ENCODE measurements at regions not wholly inside any gene's neighbourhood (a gene's known extent, or its start where the extent isn't known, plus 50 kb on each side); places are given as distances from the start of the nearest gene placed in this dataset.

- H3K4me3 ChIP-seq (replicated peaks in 1 of 2; ENCODE audit: low read depth in 2 of 2, low read length in 2 of 2): no peak overlapping the region
- TF ChIP-seq CTCF (IDR thresholded peaks at IDR 0.05; ENCODE audit: low read depth, low read length): no peak
- DNase-seq (ENCODE audit: low read depth in 2 of 2): peak in 1 of 2 donors; percentile 46
These were observed 250.2 kb upstream of the FGGY start for GRCh38 chr1:59046730-59047157.

- H3K4me3 ChIP-seq (replicated peaks in 1 of 2; ENCODE audit: low read depth in 2 of 2, low read length in 2 of 2): no peak overlapping the region
- DNase-seq (ENCODE audit: low read depth in 2 of 2): no peak
- no peak for TF ChIP-seq CTCF (IDR thresholded peaks at IDR 0.05; ENCODE audit: low read depth, low read length)
These were observed 245.9 kb upstream of the FGGY start for GRCh38 chr1:59051007-59051406.

GRCh38 chr1:59052166-59052590 is 244.7 kb upstream of the FGGY start:
- DNase-seq (ENCODE audit: low read depth in 2 of 2): no peak
- no peak overlapping the region for H3K4me3 ChIP-seq (replicated peaks in 1 of 2; ENCODE audit: low read depth in 2 of 2, low read length in 2 of 2)
- no peak for TF ChIP-seq CTCF (IDR thresholded peaks at IDR 0.05; ENCODE audit: low read depth, low read length)

- TF ChIP-seq CTCF (IDR thresholded peaks at IDR 0.05; ENCODE audit: low read depth, low read length): no peak
- H3K4me3 ChIP-seq (replicated peaks in 1 of 2; ENCODE audit: low read depth in 2 of 2, low read length in 2 of 2): no peak overlapping the region
- no peak for DNase-seq (ENCODE audit: low read depth in 2 of 2)
These were observed 242.7 kb upstream of the FGGY start for GRCh38 chr1:59054172-59054571.

- peak in 1 of 2 donors; percentile 51 for DNase-seq (ENCODE audit: low read depth in 2 of 2)
- no peak overlapping the region for H3K4me3 ChIP-seq (replicated peaks in 1 of 2; ENCODE audit: low read depth in 2 of 2, low read length in 2 of 2)
- TF ChIP-seq CTCF (IDR thresholded peaks at IDR 0.05; ENCODE audit: low read depth, low read length): no peak
These were observed 240.8 kb upstream of the FGGY start for GRCh38 chr1:59055908-59056719.

GRCh38 chr1:59057211-59057694 is 239.6 kb upstream of the FGGY start:
- H3K4me3 ChIP-seq (replicated peaks in 1 of 2; ENCODE audit: low read depth in 2 of 2, low read length in 2 of 2): no peak overlapping the region
- no peak for TF ChIP-seq CTCF (IDR thresholded peaks at IDR 0.05; ENCODE audit: low read depth, low read length)
- peak; percentile 98 to 99 for DNase-seq (ENCODE audit: low read depth in 2 of 2)

Measured in cardiac fibroblast (primary cell).